ENCODE measurements at regions not wholly inside any gene's neighbourhood (a gene's known extent, or its start where the extent isn't known, plus 50 kb on each side); places are given as distances from the start of the nearest gene placed in this dataset.
"Not testable (repeated sequence)": the region's sequence is repeated elsewhere in the genome, so short reads cannot be mapped to it uniquely, and the experiment has no call there.

GRCh38 chr13:72562686-72563085, 164.7 kb downstream of the MZT1 start:
- Histone ChIP-seq H3K4me1 (ENCODE audit: insufficient read depth) (no peaks in the 10 kb centered on the region), H3K27ac (ENCODE audit: low read depth) (no peak overlapping the region), H3K36me3 (ENCODE audit: insufficient read depth) (no peaks in the 10 kb centered on the region), H3K4me3 (ENCODE audit: low read depth, low read length) (no peak overlapping the region)
- no peak for DNase-seq (ENCODE audit: extremely low spot score)
- WGBS: 94% methylated on average over 2 of the region's 2 CpGs

GRCh38 chr13:72561791-72562190, 165.6 kb downstream of the MZT1 start:
- Histone ChIP-seq H3K27ac (ENCODE audit: low read depth) (no peak overlapping the region), H3K36me3 (ENCODE audit: insufficient read depth) (no peaks in the 10 kb centered on the region), H3K4me1 (ENCODE audit: insufficient read depth) (no peaks in the 10 kb centered on the region), H3K4me3 (ENCODE audit: low read depth, low read length) (no peak overlapping the region)
- 64% methylated on average over 2 of the region's 2 CpGs for WGBS
- DNase-seq (ENCODE audit: extremely low spot score): no peak

- WGBS: 89% methylated on average over 2 of the region's 2 CpGs
- H3K4me3 ChIP-seq (ENCODE audit: low read depth, low read length): no peak overlapping the region
- H3K27ac ChIP-seq (ENCODE audit: low read depth): no peak overlapping the region
- no peaks in the 10 kb centered on the region for H3K36me3 ChIP-seq (ENCODE audit: insufficient read depth)
- H3K4me1 ChIP-seq (ENCODE audit: insufficient read depth): no peaks in the 10 kb centered on the region
- no peak for DNase-seq (ENCODE audit: extremely low spot score)
Observed at GRCh38 chr13:72559716-72560115, 167.7 kb downstream of the MZT1 start.

GRCh38 chr13:72556945-72557344, 170.5 kb downstream of the MZT1 start:
- Histone ChIP-seq H3K36me3 (ENCODE audit: insufficient read depth) (no peaks in the 10 kb centered on the region), H3K4me1 (ENCODE audit: insufficient read depth) (no peaks in the 10 kb centered on the region), H3K27ac (ENCODE audit: low read depth) (no peak overlapping the region), H3K4me3 (ENCODE audit: low read depth, low read length) (no peak overlapping the region)
- 84% methylated on average over 1 of the region's 1 CpG for WGBS
- no peak for DNase-seq (ENCODE audit: extremely low spot score)

DNA sequence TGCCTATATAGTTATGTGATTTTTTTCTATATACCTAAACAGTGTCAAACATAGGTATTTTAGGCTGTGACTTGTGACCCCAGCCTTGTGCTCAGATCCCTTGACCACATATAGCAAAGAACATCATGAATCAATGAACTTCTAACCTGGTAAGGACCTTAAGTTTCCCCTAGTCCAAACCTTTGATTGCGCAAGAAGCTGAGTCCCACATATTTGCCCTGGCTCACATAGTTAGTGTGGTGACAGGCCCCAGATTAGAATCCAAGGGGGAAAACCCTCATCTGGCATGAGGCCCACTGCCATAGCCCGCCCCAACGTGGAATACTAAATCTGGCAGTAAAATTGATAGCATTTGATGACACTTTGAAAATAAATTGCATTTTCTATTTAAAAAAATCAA, 171.8 kb downstream of the MZT1 start:
- Histone ChIP-seq H3K4me1 (ENCODE audit: insufficient read depth) (no peaks in the 10 kb centered on the region), H3K36me3 (ENCODE audit: insufficient read depth) (no peaks in the 10 kb centered on the region), H3K4me3 (ENCODE audit: low read depth, low read length) (no peak overlapping the region), H3K27ac (ENCODE audit: low read depth) (no peak overlapping the region)
- 80% methylated on average over 3 of the region's 3 CpGs for WGBS
- no peak for DNase-seq (ENCODE audit: extremely low spot score)

- Histone ChIP-seq H3K4me3 (ENCODE audit: low read depth, low read length) (no peak overlapping the region), H3K27ac (ENCODE audit: low read depth) (no peak overlapping the region), H3K4me1 (ENCODE audit: insufficient read depth) (no peaks in the 10 kb centered on the region), H3K36me3 (ENCODE audit: insufficient read depth) (no peaks in the 10 kb centered on the region)
- DNase-seq (ENCODE audit: extremely low spot score): no peak
- 19% methylated on average over 3 of the region's 3 CpGs for WGBS
Observed at GRCh38 chr13:72552731-72553130, 174.7 kb downstream of the MZT1 start.

- H3K36me3 ChIP-seq (ENCODE audit: insufficient read depth); H3K4me1 ChIP-seq (ENCODE audit: insufficient read depth); DNase-seq (ENCODE audit: extremely low spot score); H3K4me3 ChIP-seq (ENCODE audit: low read depth, low read length); H3K27ac ChIP-seq (ENCODE audit: low read depth): not testable (repeated sequence)
- WGBS: 91% methylated on average over 1 of the region's 1 CpG
Observed at GRCh38 chr13:72545895-72546294, 181.5 kb downstream of the MZT1 start.

DNA sequence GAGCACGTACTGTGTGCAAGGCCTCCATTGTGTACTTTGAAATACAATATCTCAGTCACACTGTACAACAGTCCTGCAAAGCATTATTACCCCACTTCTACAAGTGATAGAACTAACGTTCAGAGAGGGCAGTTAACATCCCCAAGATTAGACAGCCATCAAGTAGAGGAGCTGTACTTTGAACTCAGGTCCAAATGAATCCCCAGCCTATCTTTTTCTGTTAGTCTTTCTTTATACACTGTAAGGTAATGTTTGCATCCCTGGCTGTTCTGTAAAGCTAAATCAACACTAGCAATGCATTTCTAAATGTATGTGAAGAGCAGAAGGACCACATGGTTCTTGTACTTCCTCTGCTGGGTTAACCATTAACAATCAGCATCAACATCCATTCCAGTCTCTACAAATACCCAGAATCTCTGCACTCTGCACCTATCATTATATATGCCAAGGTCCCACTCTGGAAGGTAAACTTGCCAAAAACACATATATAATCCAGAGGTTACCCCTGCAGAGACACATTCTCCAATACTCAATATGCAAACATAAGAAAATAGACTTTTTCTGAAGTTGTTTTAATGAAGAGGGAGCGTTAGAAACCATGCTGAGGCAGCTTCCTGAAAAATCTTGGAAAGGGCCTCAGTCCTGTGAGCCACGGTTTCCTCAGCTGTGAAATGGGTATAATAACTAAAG, 182.3 kb downstream of the MZT1 start:
- no peak for DNase-seq (ENCODE audit: extremely low spot score)
- no peak overlapping the region for H3K27ac ChIP-seq (ENCODE audit: low read depth)
- no peaks in the 10 kb centered on the region for H3K4me1 ChIP-seq (ENCODE audit: insufficient read depth)
- no peaks in the 10 kb centered on the region for H3K36me3 ChIP-seq (ENCODE audit: insufficient read depth)
- no peak overlapping the region for H3K4me3 ChIP-seq (ENCODE audit: low read depth, low read length)
- 84% methylated on average over 4 of the region's 4 CpGs for WGBS

DNA sequence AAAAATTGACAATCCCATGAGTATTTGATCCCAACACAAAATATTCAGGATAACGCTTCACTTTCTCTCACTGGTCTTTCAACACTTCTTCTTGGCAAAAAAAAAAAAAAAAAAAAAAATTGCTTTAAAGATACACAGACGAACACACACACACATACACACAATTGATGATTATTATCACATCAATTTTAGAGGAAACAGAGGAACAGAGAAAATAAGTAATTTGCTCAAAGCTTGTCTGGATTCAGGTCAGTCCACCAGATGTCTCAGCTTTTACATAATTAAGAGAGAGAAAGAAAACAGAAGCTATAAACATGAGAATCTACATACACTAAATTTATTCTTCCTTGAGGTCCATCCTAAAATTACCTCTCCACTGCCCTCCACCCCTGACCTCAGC, 183.4 kb downstream of the MZT1 start:
- H3K27ac ChIP-seq (ENCODE audit: low read depth): no peak overlapping the region
- no peak overlapping the region for H3K4me3 ChIP-seq (ENCODE audit: low read depth, low read length)
- DNase-seq (ENCODE audit: extremely low spot score): no peak
- WGBS: 94% methylated on average over 2 of the region's 2 CpGs
- H3K36me3 ChIP-seq (ENCODE audit: insufficient read depth): no peaks in the 10 kb centered on the region
- H3K4me1 ChIP-seq (ENCODE audit: insufficient read depth): no peaks in the 10 kb centered on the region

- Histone ChIP-seq H3K4me1 (ENCODE audit: insufficient read depth) (no peaks in the 10 kb centered on the region), H3K4me3 (ENCODE audit: low read depth, low read length) (no peak overlapping the region), H3K27ac (ENCODE audit: low read depth) (no peak overlapping the region), H3K36me3 (ENCODE audit: insufficient read depth) (no peaks in the 10 kb centered on the region)
- no peak for DNase-seq (ENCODE audit: extremely low spot score)
- 95% methylated on average over 3 of the region's 3 CpGs for WGBS
Observed at GRCh38 chr13:72542241-72542640, 185.2 kb downstream of the MZT1 start.

DNA sequence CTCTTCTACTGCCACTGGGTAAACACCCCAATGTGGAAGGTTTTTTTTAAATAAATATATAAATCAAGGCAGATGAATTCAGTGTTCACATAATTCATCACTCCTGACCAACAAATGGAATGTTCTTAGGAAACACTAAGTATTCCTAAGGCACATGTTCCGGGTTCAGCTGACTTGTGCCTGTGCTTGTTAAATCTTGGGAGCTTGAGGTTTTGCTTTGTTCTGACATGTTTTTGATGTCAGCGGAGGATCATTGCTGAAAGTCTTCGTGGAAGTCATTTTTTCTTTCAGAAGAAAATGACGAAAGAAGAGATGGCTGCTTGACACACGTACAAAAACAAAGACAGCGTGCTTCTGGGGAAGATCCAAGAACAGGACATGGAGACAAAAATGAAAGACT, 185.8 kb downstream of the MZT1 start:
- no peak overlapping the region for H3K4me3 ChIP-seq (ENCODE audit: low read depth, low read length)
- DNase-seq (ENCODE audit: extremely low spot score): no peak
- 86% methylated on average over 6 of the region's 6 CpGs for WGBS
- H3K27ac ChIP-seq (ENCODE audit: low read depth): no peak overlapping the region
- H3K36me3 ChIP-seq (ENCODE audit: insufficient read depth): no peaks in the 10 kb centered on the region
- no peaks in the 10 kb centered on the region for H3K4me1 ChIP-seq (ENCODE audit: insufficient read depth)

DNA sequence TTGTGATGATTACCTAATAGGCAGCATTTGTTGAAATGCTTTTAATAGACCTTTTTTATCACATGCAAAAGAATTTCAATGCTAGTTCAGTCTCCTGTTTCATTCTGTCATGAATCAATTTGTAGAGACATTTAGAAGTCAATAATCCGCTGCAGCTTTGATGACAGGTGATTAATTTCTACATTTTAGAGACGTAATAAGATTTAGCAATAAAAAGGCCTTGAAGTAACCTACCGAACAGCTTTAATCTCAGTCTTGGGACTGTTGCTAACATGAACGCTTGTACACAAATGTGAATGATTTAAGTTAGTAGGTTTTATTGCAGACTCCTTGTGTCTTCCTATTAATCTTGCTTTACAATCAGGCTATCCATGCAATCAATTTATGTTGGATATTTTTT, 186.5 kb downstream of the MZT1 start:
- Histone ChIP-seq H3K4me1 (ENCODE audit: insufficient read depth) (no peaks in the 10 kb centered on the region), H3K27ac (ENCODE audit: low read depth) (no peak overlapping the region), H3K36me3 (ENCODE audit: insufficient read depth) (no peaks in the 10 kb centered on the region), H3K4me3 (ENCODE audit: low read depth, low read length) (no peak overlapping the region)
- WGBS: 88% methylated on average over 4 of the region's 4 CpGs
- DNase-seq (ENCODE audit: extremely low spot score): no peak

- Histone ChIP-seq H3K27ac (ENCODE audit: low read depth) (no peak overlapping the region), H3K4me3 (ENCODE audit: low read depth, low read length) (no peak overlapping the region), H3K4me1 (ENCODE audit: insufficient read depth) (no peaks in the 10 kb centered on the region), H3K36me3 (ENCODE audit: insufficient read depth) (no peaks in the 10 kb centered on the region)
- DNase-seq (ENCODE audit: extremely low spot score): no peak
- 54% methylated on average over 1 of the region's 1 CpG for whole genome bisulfite sequencing
Observed at GRCh38 chr13:72539925-72540324, 187.5 kb downstream of the MZT1 start.

- Histone ChIP-seq H3K36me3 (ENCODE audit: insufficient read depth) (no peaks in the 10 kb centered on the region), H3K4me1 (ENCODE audit: insufficient read depth) (no peaks in the 10 kb centered on the region), H3K27ac (ENCODE audit: low read depth) (no peak overlapping the region), H3K4me3 (ENCODE audit: low read depth, low read length) (no peak overlapping the region)
- WGBS: 90% methylated on average over 2 of the region's 2 CpGs
- no peak for DNase-seq (ENCODE audit: extremely low spot score)
Observed at GRCh38 chr13:72537782-72538181, 189.6 kb downstream of the MZT1 start.

GRCh38 chr13:72537395-72537780, 190.0 kb downstream of the MZT1 start:
- Histone ChIP-seq H3K36me3 (ENCODE audit: insufficient read depth) (no peaks in the 10 kb centered on the region), H3K4me1 (ENCODE audit: insufficient read depth) (no peaks in the 10 kb centered on the region), H3K27ac (ENCODE audit: low read depth) (no peak overlapping the region), H3K4me3 (ENCODE audit: low read depth, low read length) (no peak overlapping the region)
- 30% methylated on average over 2 of the region's 2 CpGs for WGBS
- no peak for DNase-seq (ENCODE audit: extremely low spot score)
